Tibial nerve (tissue), 4 donors: ENCODE measurements at regions not wholly inside any gene's neighbourhood (a gene's known extent, or its start where the extent isn't known, plus 50 kb on each side); places are given as distances from the start of the nearest gene placed in this dataset.

Experiments used
- DNase-seq, 2 donors: peaks; one replicate each; pipeline ENCODE4 v3.0.0-alpha.2; 2019; ENCODE audit warnings: low spot score in 2 of 2
- H3K27ac ChIP-seq, 4 donors: fragments of 200-600 bp; sonication (generic) in 3 of 4; one replicate each; pipeline ENCODE4 v1.5.1; 2017 to 2019; ENCODE audit warnings: mild to moderate bottlenecking in 1 of 4
- H3K27me3 ChIP-seq, 2 donors: fragments of 200-600 bp; sonication (generic) in 1 of 2; one replicate each; pipeline versions ENCODE4 v1.5.1 to v1.6.0; 2017 to 2019
- H3K36me3 ChIP-seq, 3 donors: fragments of 200-600 bp; sonication (generic); one replicate each; pipeline ENCODE4 v1.5.1; 2018 to 2019
- H3K4me1 ChIP-seq, 4 donors: fragments of 200-600 bp; sonication (generic) in 3 of 4; one replicate each; pipeline ENCODE4 v1.5.1; 2017 to 2019
- H3K4me3 ChIP-seq, 4 donors: fragments of 200-600 bp; sonication (generic) in 3 of 4; one replicate each; pipeline ENCODE4 v1.5.1; 2017 to 2019; ENCODE audit warnings: mild to moderate bottlenecking in 1 of 4, moderate library complexity in 1 of 4
- H3K9me3 ChIP-seq, 4 donors: fragments of 200-600 bp; sonication (generic) in 3 of 4; one replicate each; pipeline ENCODE4 v1.5.1; 2017 to 2019
- CTCF ChIP-seq, 5 experiments: fragments of 200-600 bp in 3 of 5; fragments of 450-650 bp in 2 of 5; sonication (generic) in 3 of 5; IDR thresholded peaks; one replicate each; pipeline ENCODE4 v1.5.1; 2016 to 2019; ENCODE audit warnings: antibody characterized with exemption in 5 of 5, mild to moderate bottlenecking in 3 of 5, moderate library complexity in 2 of 5
- EP300 ChIP-seq, 2 donors: sonication (generic); formaldehyde crosslinking; IDR thresholded peaks; one replicate each; pipeline ENCODE4 v1.6.1; 2017; ENCODE audit warnings: antibody characterized with exemption in 2 of 2, mild to moderate bottlenecking in 1 of 2
- POLR2A ChIP-seq, 2 donors: fragments of 450-650 bp; IDR thresholded peaks; one replicate each; pipeline ENCODE4 v1.6.1; 2017; ENCODE audit warnings: antibody characterized with exemption in 2 of 2, mild to moderate bottlenecking in 2 of 2, moderate library complexity in 2 of 2
- WGBS, 2 donors: methylation state at CpG; one replicate each; pipeline ENCODE4 v1.1.5; 2018; 5-methylcytosine and 5-hydroxymethylcytosine counted together

GRCh38 chr9:7370988-7371387 is 428.6 kb downstream of the DMAC1 start:
- H3K27me3 ChIP-seq: no peaks in the 10 kb centered on the region
- H3K4me3 ChIP-seq: no peak overlapping the region
- H3K4me1 ChIP-seq: peaks cover 0 to 26% (median 0%) of the 10 kb centered on the region in 4 donors
- TF ChIP-seq POLR2A (IDR thresholded peaks at IDR 0.05): no peak
- TF ChIP-seq CTCF (IDR thresholded peaks at IDR 0.05): no peak
- TF ChIP-seq EP300 (IDR thresholded peaks at IDR 0.05): no peak
- H3K27ac ChIP-seq: no peak overlapping the region
- DNase-seq: no peak
- 54 to 63% methylated on average over 3 of the region's 3 CpGs for WGBS, 2 donors
- no peaks in the 10 kb centered on the region for H3K36me3 ChIP-seq
- no peaks in the 10 kb centered on the region for H3K9me3 ChIP-seq

GRCh38 chr9:7370381-7370780 is 429.2 kb downstream of the DMAC1 start:
- Histone ChIP-seq H3K36me3 (no peaks in the 10 kb centered on the region), H3K27me3 (no peaks in the 10 kb centered on the region), H3K27ac (no peak overlapping the region), H3K9me3 (no peaks in the 10 kb centered on the region), H3K4me1 (peaks cover 0 to 26% (median 0%) of the 10 kb centered on the region in 4 donors), H3K4me3 (no peak overlapping the region)
- no peak for TF ChIP-seq CTCF (IDR thresholded peaks at IDR 0.05)
- no peak for TF ChIP-seq POLR2A (IDR thresholded peaks at IDR 0.05)
- no peak for TF ChIP-seq EP300 (IDR thresholded peaks at IDR 0.05)
- WGBS, 2 donors: 56% methylated on average over 2 of the region's 2 CpGs
- DNase-seq: no peak

- no peaks in the 10 kb centered on the region for H3K9me3 ChIP-seq
- WGBS, 2 donors: 91 to 94% methylated on average over 2 of the region's 2 CpGs
- H3K27me3 ChIP-seq: no peaks in the 10 kb centered on the region
- DNase-seq: no peak
- H3K4me1 ChIP-seq: peaks cover 0 to 26% (median 0%) of the 10 kb centered on the region in 4 donors
- no peak overlapping the region for H3K27ac ChIP-seq
- TF ChIP-seq POLR2A (IDR thresholded peaks at IDR 0.05) (no peak), CTCF (IDR thresholded peaks at IDR 0.05) (no peak), EP300 (IDR thresholded peaks at IDR 0.05) (no peak)
- H3K36me3 ChIP-seq: no peaks in the 10 kb centered on the region
- no peak overlapping the region for H3K4me3 ChIP-seq
These were observed 430.2 kb downstream of the DMAC1 start for GRCh38 chr9:7369384-7369821.

- Histone ChIP-seq H3K4me1 (peaks cover 0 to 26% (median 0%) of the 10 kb centered on the region in 4 donors), H3K36me3 (no peaks in the 10 kb centered on the region), H3K27me3 (no peaks in the 10 kb centered on the region), H3K27ac (no peak overlapping the region), H3K9me3 (no peaks in the 10 kb centered on the region), H3K4me3 (no peak overlapping the region)
- 29 to 39% methylated on average over 6 of the region's 6 CpGs for WGBS, 2 donors
- no peak for TF ChIP-seq POLR2A (IDR thresholded peaks at IDR 0.05)
- TF ChIP-seq EP300 (IDR thresholded peaks at IDR 0.05): no peak
- no peak for TF ChIP-seq CTCF (IDR thresholded peaks at IDR 0.05)
- no peak for DNase-seq
These were observed 430.9 kb downstream of the DMAC1 start for GRCh38 chr9:7368410-7369292.

- H3K27me3 ChIP-seq: no peaks in the 10 kb centered on the region
- no peak overlapping the region for H3K4me3 ChIP-seq
- 30 to 38% methylated on average over 1 of the region's 1 CpG for WGBS, 2 donors
- H3K9me3 ChIP-seq: no peaks in the 10 kb centered on the region
- TF ChIP-seq EP300 (IDR thresholded peaks at IDR 0.05): no peak
- no peak for TF ChIP-seq POLR2A (IDR thresholded peaks at IDR 0.05)
- TF ChIP-seq CTCF (IDR thresholded peaks at IDR 0.05): no peak
- no peaks in the 10 kb centered on the region for H3K36me3 ChIP-seq
- no peak overlapping the region for H3K27ac ChIP-seq
- H3K4me1 ChIP-seq: peaks cover 0 to 26% (median 0%) of the 10 kb centered on the region in 4 donors
- DNase-seq: no peak
These were observed 431.9 kb downstream of the DMAC1 start for GRCh38 chr9:7367726-7368125.
